ENCODE measurements at regions not wholly inside any gene's neighbourhood (a gene's known extent, or its start where the extent isn't known, plus 50 kb on each side); places are given as distances from the start of the nearest gene placed in this dataset.

DNA sequence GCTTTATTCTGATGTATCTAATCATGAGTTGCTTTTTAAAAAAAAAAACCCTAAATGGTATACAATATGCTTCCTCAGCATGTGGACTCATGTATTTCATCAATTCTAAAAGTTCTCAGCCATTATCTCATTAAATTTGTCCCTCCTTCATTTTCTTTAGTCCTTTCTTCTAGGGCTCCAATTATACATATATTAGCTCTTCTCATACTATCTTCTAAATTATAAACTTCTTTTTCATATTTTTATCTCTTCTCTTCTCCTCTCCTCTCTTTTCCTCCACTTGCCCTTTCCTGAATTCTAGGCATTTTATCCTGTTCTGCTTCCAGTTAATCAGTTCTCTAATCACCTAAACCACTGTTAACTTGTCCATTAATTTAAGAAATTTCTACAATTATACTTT, 55.0 kb upstream of the IL33 start:
- TF ChIP-seq, protein P1, sequence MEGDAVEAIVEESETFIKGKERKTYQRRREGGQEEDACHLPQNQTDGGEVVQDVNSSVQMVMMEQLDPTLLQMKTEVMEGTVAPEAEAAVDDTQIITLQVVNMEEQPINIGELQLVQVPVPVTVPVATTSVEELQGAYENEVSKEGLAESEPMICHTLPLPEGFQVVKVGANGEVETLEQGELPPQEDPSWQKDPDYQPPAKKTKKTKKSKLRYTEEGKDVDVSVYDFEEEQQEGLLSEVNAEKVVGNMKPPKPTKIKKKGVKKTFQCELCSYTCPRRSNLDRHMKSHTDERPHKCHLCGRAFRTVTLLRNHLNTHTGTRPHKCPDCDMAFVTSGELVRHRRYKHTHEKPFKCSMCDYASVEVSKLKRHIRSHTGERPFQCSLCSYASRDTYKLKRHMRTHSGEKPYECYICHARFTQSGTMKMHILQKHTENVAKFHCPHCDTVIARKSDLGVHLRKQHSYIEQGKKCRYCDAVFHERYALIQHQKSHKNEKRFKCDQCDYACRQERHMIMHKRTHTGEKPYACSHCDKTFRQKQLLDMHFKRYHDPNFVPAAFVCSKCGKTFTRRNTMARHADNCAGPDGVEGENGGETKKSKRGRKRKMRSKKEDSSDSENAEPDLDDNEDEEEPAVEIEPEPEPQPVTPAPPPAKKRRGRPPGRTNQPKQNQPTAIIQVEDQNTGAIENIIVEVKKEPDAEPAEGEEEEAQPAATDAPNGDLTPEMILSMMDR (IDR thresholded peaks at IDR 0.05; ENCODE audit: low read depth, low read length): no peak

DNA sequence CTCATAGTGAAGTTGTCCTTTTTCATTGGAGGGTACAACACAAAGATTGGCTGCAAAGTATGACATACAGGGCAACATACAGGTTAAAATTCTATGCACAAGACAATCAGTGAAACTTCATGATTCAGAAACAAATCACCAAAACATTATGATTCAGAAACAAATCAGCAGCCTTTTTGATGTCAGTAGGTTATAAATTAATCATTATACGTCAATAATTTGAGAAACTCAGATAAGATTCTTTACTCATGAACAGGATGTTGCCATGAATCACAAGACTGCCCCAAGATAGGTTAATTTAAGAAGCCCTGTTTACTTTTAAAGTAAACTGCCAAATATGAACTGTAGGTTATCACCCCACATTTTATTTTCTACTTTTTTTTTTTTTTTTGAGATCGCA, 62.2 kb upstream of the IL33 start:
- no peak overlapping the region for H3K4me3 ChIP-seq (ENCODE audit: low read depth, low read length)
- TF ChIP-seq, protein P1 (IDR thresholded peaks at IDR 0.05; ENCODE audit: low read depth, low read length): no peak

More for the DNA sequence above, 55.0 kb upstream of the IL33 start:
- H3K4me3 ChIP-seq (ENCODE audit: low read depth, low read length): no peak overlapping the region

DNA sequence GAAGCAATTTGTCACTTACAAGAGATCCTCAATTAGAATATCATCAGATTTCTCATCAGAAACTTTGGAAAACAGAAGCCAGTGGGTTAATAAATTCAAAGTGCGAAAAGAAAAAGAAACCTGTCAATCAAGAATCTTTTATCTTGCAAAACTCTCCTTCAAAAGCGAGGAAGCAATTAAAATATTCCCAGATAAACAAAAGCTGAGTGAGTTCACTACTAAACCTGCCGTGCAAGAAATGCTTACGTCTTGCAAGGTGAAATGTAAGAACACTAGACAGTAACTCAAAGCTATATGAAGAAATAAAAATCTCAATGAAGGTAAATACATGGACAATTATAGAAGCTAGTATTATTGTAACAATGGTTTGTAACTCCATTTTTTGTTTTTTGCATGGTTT, 62.8 kb upstream of the IL33 start:
- no peak overlapping the region for H3K4me3 ChIP-seq (ENCODE audit: low read depth, low read length)
- TF ChIP-seq, protein P1 (IDR thresholded peaks at IDR 0.05; ENCODE audit: low read depth, low read length): no peak

DNA sequence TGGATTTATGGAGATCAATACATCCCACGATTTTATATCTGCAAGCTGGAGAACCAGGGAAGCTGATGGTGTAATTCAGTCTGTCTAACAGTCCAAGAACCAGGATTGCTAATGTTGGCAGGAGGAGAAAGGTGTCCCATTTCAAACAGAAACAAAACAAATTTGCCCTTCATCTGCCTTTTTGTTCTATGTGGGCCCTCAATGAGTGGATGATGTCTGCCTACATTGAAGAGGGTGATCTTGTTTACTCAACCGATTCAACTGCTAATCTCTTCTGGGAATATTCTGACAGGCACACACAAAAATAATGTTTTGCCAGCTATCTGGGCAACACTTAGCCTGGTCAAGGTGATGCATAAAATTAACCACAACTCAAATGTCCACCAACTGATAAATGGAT, 65.1 kb upstream of the IL33 start:
- H3K4me3 ChIP-seq (ENCODE audit: low read depth, low read length): no peak overlapping the region
- TF ChIP-seq, protein P1 (IDR thresholded peaks at IDR 0.05; ENCODE audit: low read depth, low read length): no peak

DNA sequence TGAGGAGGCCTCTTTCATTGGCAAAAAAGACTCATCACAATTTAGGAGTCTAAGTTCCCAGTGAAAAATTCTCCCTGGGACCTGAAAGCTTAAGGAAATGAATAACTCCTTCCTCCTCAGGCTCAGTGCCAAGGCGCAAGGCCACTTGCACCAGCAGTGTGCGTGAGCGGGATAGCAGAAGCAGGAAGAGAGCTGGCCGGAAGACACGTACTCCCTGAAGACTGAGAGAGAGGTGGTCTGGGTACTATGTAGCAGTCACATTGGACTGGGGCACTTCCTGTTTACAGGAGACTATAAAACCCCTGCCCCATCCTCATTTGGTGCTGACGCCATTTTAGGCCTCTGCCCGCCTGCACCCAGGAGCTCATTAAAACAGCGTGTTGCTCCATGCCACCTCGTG, 66.3 kb upstream of the IL33 start:
- TF ChIP-seq, protein P1 (IDR thresholded peaks at IDR 0.05; ENCODE audit: low read depth, low read length): no peak
- H3K4me3 ChIP-seq (ENCODE audit: low read depth, low read length): no peak overlapping the region

DNA sequence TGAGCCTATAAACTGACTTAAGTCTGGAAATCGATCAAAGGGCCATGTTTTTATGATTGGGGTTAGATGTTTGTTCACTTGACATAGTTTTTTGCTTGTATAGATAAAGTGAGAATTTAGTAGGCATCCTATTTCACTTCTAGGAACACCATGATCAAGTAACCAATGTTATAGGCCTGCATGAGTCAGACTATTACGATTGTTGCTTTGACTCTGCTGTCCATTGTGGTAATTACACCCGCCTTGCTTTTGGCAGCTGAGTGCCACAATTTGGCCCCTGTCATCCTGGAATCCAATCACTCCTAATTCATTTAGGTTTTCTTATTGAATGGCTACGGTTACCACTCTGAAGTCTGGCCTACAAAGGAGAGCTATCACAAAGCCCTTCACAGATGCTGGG, 67.8 kb upstream of the IL33 start:
- TF ChIP-seq, protein P1 (IDR thresholded peaks at IDR 0.05; ENCODE audit: low read depth, low read length): no peak
- no peak overlapping the region for H3K4me3 ChIP-seq (ENCODE audit: low read depth, low read length)

DNA sequence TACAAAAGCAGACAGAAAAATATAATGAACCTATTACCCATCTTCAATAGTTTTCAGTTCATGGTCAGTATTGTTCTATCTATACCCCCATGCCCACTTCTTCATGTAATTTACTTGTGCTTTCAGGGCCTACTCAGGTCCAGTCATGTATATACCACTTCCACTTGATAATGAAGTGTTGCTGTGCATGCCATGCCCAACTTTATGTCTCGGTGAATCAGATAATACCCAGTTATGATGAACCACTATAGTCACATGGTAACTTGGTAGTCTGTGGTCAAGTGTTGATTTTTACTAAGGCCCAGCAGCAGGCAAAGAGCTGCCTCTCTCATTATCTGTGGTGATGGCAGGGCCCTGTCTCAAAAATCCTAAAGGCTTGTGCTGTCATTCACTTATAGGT, 70.7 kb upstream of the IL33 start:
- H3K4me3 ChIP-seq (ENCODE audit: low read depth, low read length): no peak overlapping the region
- TF ChIP-seq, protein P1 (IDR thresholded peaks at IDR 0.05; ENCODE audit: low read depth, low read length): no peak
